IMR-90 (cell line): ENCODE measurements at regions not wholly inside any gene's neighbourhood (a gene's known extent, or its start where the extent isn't known, plus 50 kb on each side); places are given as distances from the start of the nearest gene placed in this dataset.

Source experiments
- ATAC-seq: fragments of 200-7000 bp; cut with Tn5 transposase; 2 replicates; pipeline ENCODE4 v1.9.1; 2020; ENCODE audit warnings: low read depth, mild to moderate bottlenecking, moderate library complexity
- BruUV-seq: library from RNA; stranded (reverse); fragments of 400-500 nt; replicated peaks from 2 replicates; lab custom pipeline; 2021; lab: Mats Ljungman, UMichigan
- CTCF ChIA-PET: fragments of 300-600 bp; formaldehyde crosslinking; extraction: SDS; loops from one replicate; lab custom pipeline; 2021; ENCODE audit warnings: antibody characterized with exemption; lab: Yijun Ruan, JAX
- POLR2A ChIA-PET: fragments of 300-600 bp; sonication (Branson Sonifier 250); formaldehyde crosslinking; loops from one replicate; lab custom pipeline; 2022; ENCODE audit warnings: antibody characterized with exemption; ENCODE audit not compliant: unreplicated experiment; lab: Charles Lee
- DNase-seq: peaks from one replicate; pipeline ENCODE4 v3.0.0; 2013
- H2AFZ ChIP-seq: replicated peaks from 2 replicates; pipeline ENCODE3; 2013; ENCODE audit warnings: low read length, mild to moderate bottlenecking; ENCODE audit not compliant: poor library complexity
- H2AK5ac ChIP-seq: 2 replicates; pipeline ENCODE4 v1.6.1; 2013; ENCODE audit warnings: low read depth, low read length, inconsistent platforms
- H2AK9ac ChIP-seq: replicated peaks from 2 replicates; pipeline ENCODE3; 2013; ENCODE audit warnings: mild to moderate bottlenecking, low read depth, low read length, moderate library complexity; ENCODE audit not compliant: poor library complexity
- H2BK120ac ChIP-seq: 2 replicates; pipeline ENCODE4 v1.6.1; 2013; ENCODE audit warnings: low read depth, low read length, inconsistent platforms
- H2BK15ac ChIP-seq: 3 replicates; pipeline ENCODE4 v1.6.1; 2013; ENCODE audit warnings: low read depth, low read length, inconsistent platforms
- H2BK20ac ChIP-seq: 2 replicates; pipeline ENCODE4 v1.6.1; 2013; ENCODE audit warnings: low read depth, mild to moderate bottlenecking, inconsistent platforms, low read length, moderate library complexity
- H2BK5ac ChIP-seq: 2 replicates; pipeline ENCODE4 v1.6.1; 2013; ENCODE audit warnings: mild to moderate bottlenecking, low read depth, low read length, inconsistent platforms; ENCODE audit not compliant: poor library complexity, severe bottlenecking
- H3K14ac ChIP-seq: replicated peaks from 2 replicates; pipeline ENCODE4 v1.6.1; 2013; ENCODE audit warnings: low read depth, low read length, inconsistent platforms
- H3K18ac ChIP-seq: 2 replicates; pipeline ENCODE4 v1.6.1; 2013; ENCODE audit warnings: low read depth, low read length, control low read depth
- H3K23ac ChIP-seq: 2 replicates; pipeline ENCODE4 v1.6.1; 2013; ENCODE audit warnings: low read depth, low read length, inconsistent platforms
- H3K27ac ChIP-seq: 2 replicates; pipeline ENCODE4 v1.5.1; 2013; ENCODE audit warnings: mild to moderate bottlenecking, control low read depth, low read length; ENCODE audit not compliant: insufficient read depth
- H3K27me3 ChIP-seq: 2 replicates; pipeline ENCODE4 v1.6.1; 2013; ENCODE audit warnings: low read length; ENCODE audit not compliant: control insufficient read depth, insufficient read depth
- H3K36me3 ChIP-seq: 2 replicates; pipeline ENCODE4 v1.6.1; 2013; ENCODE audit warnings: low read length, mixed read lengths; ENCODE audit not compliant: control insufficient read depth, insufficient read depth
- H3K4ac ChIP-seq: 2 replicates; pipeline ENCODE4 v1.6.1; 2013; ENCODE audit warnings: low read depth, low read length, inconsistent platforms
- H3K4me1 ChIP-seq: 2 replicates; pipeline ENCODE4 v1.6.1; 2013; ENCODE audit warnings: low read length, mixed read lengths; ENCODE audit not compliant: control insufficient read depth, insufficient read depth
- H3K4me2 ChIP-seq: 2 replicates; pipeline ENCODE4 v1.6.1; 2013; ENCODE audit warnings: low read depth, mild to moderate bottlenecking, control low read depth, low read length, moderate library complexity
- H3K4me3 ChIP-seq: 2 replicates; pipeline ENCODE4 v1.5.1; 2013; ENCODE audit warnings: low read depth, mild to moderate bottlenecking, control low read depth, low read length, moderate library complexity; ENCODE audit not compliant: insufficient read depth
- H3K56ac ChIP-seq: 2 replicates; pipeline ENCODE4 v1.6.1; 2013; ENCODE audit warnings: low read length, inconsistent platforms; ENCODE audit not compliant: insufficient read depth; ENCODE audit errors: extremely low read depth
- H3K79me1 ChIP-seq, 2 experiments: 2 replicates each; pipeline ENCODE4 v1.6.1; 2013; ENCODE audit warnings: low read length in 2 of 2, inconsistent platforms in 1 of 2, low read depth in 1 of 2
- H3K9ac ChIP-seq: 2 replicates; pipeline ENCODE4 v1.6.1; 2013; ENCODE audit warnings: low read depth, low read length, control low read depth
- H3K9me1 ChIP-seq: 2 replicates; pipeline ENCODE4 v1.6.1; 2013; ENCODE audit warnings: low read length, inconsistent platforms; ENCODE audit not compliant: insufficient read depth
- H3K9me3 ChIP-seq: 2 replicates; pipeline ENCODE4 v1.6.1; 2013; ENCODE audit warnings: low read length; ENCODE audit not compliant: control insufficient read depth, insufficient read depth
- H4K20me1 ChIP-seq: 2 replicates; pipeline ENCODE4 v1.6.1; 2013; ENCODE audit warnings: low read length, inconsistent platforms; ENCODE audit not compliant: insufficient read depth
- H4K5ac ChIP-seq: 2 replicates; pipeline ENCODE4 v1.6.1; 2013; ENCODE audit warnings: mild to moderate bottlenecking, low read depth, low read length, control low read depth
- H4K8ac ChIP-seq, 2 experiments: 2 replicates each; pipeline ENCODE4 v1.6.1; 2013; ENCODE audit warnings: low read depth in 2 of 2, low read length in 2 of 2, control low read depth in 1 of 2, inconsistent platforms in 1 of 2
- H4K91ac ChIP-seq: 2 replicates; pipeline ENCODE4 v1.6.1; 2013; ENCODE audit warnings: low read depth, low read length, inconsistent platforms; ENCODE audit not compliant: insufficient read depth
- MXI1 ChIP-seq: IDR thresholded peaks from 2 replicates; pipeline ENCODE4 v1.6.1; 2012; ENCODE audit warnings: low read depth, mild to moderate bottlenecking, low read length, moderate library complexity, borderline replicate concordance
- RCOR1 ChIP-seq: IDR thresholded peaks from 2 replicates; pipeline ENCODE4 v1.6.1; 2012; ENCODE audit warnings: mild to moderate bottlenecking, low read length, improper control_type of control experiment; ENCODE audit not compliant: insufficient replicate concordance
- WGBS, 2 experiments: methylation state at CpG; one replicate each; pipeline versions ENCODE4 v1.1.5 to v1.1.7; 2013; ENCODE audit warnings: missing lambda C conversion rate in 2 of 2; ENCODE audit not compliant: insufficient read length in 1 of 2; ENCODE audit errors: extremely low coverage in 2 of 2; 5-methylcytosine and 5-hydroxymethylcytosine counted together
- dilution Hi-C: fragments of 300-500 bp; cut with HindIII; formaldehyde crosslinking; loops from one replicate; pipeline ENCODE4 v1.14.3; 2018; ENCODE audit warnings: low sequenced_read_pairs; ENCODE audit not compliant: unreplicated experiment
- in situ Hi-C: fragments of 300-500 bp; cut with MboI; formaldehyde crosslinking; loops from 3 replicates; pipeline ENCODE4 v1.14.3; 2019; ENCODE audit warnings: low sequenced_read_pairs, inconsistent platforms, mixed read lengths
- intact Hi-C: fragments of 100-400 bp; cut with micrococcal nuclease; formaldehyde crosslinking; loops from 2 replicates; pipeline ENCODE4 v1.10.0; 2022

GRCh38 chr2:56713161-56713676, 529.4 kb downstream of the CCDC85A start:
- Histone ChIP-seq H3K4me3 (no peak overlapping the region), H3K79me1 (no peaks in the 10 kb centered on the region), H3K4me2 (no peak overlapping the region), H3K9ac (no peak overlapping the region), H3K4ac (no peak overlapping the region), H4K8ac (no peak overlapping the region), H4K91ac (no peak overlapping the region), H2BK15ac (no peak overlapping the region), H3K14ac (no peak overlapping the region), H3K4me1 (no peaks in the 10 kb centered on the region), H3K27ac (no peak overlapping the region), H2BK5ac (no peak overlapping the region), H3K56ac (no peak overlapping the region), H3K18ac (no peak overlapping the region), H3K27me3 (no peaks in the 10 kb centered on the region), H4K20me1 (no peaks in the 10 kb centered on the region), H3K9me1 (no peaks in the 10 kb centered on the region), H3K23ac (no peak overlapping the region), H2BK20ac (no peak overlapping the region), H3K36me3 (no peaks in the 10 kb centered on the region), H3K9me3 (no peaks in the 10 kb centered on the region), H2AK5ac (no peak overlapping the region), H2AFZ (no peak overlapping the region), H4K5ac (no peak overlapping the region), H2BK120ac (no peak overlapping the region), H2AK9ac (no peak overlapping the region)
- WGBS, 2 experiments: no CpG with 5 or more reads among the region's 5 CpGs
- in situ Hi-C loops: no loop called here
- dilution Hi-C loops: no loop called here
- CTCF ChIA-PET: no interaction called here
- POLR2A ChIA-PET: no interaction called here
- intact Hi-C loops: no loop called here
- peak; percentile 16 for DNase-seq
- BruUV-seq: no TSS peak
- no peak for TF ChIP-seq RCOR1
- TF ChIP-seq MXI1: no peak
- ATAC-seq: no peak
